B cell (primary cell): ENCODE measurements at regions not wholly inside any gene's neighbourhood (a gene's known extent, or its start where the extent isn't known, plus 50 kb on each side); places are given as distances from the start of the nearest gene placed in this dataset.

ENCODE experiments used
- CTCF ChIP-seq: fragments of 200-600 bp; IDR thresholded peaks from one replicate; pipeline ENCODE4 v1.8.0; 2022; ENCODE audit warnings: antibody characterized with exemption, mild to moderate bottlenecking
- EZH2 ChIP-seq: IDR thresholded peaks from 2 replicates; pipeline ENCODE4 v1.6.1; 2012; ENCODE audit warnings: borderline replicate concordance, low read depth, mild to moderate bottlenecking, moderate library complexity, low read length; ENCODE audit not compliant: insufficient read depth, poor library complexity, severe bottlenecking

GRCh38 chr16:63613701-63614100 lies 1508.2 kb downstream of the CDH11 start:
- TF ChIP-seq CTCF, result no peak
- TF ChIP-seq EZH2, result no peak
